A673 (cell line): ENCODE measurements at regions not wholly inside any gene's neighbourhood (a gene's known extent, or its start where the extent isn't known, plus 50 kb on each side); places are given as distances from the start of the nearest gene placed in this dataset.

Experiments used
- BruUV-seq: library from RNA; stranded (reverse); fragments of 400-500 nt; replicated peaks from 2 replicates; lab custom pipeline; 2021; lab: Mats Ljungman, UMichigan
- CTCF ChIA-PET: fragments of 300-600 bp; sonication (Branson Sonifier 250); formaldehyde crosslinking; loops from one replicate; lab custom pipeline; 2022; ENCODE audit warnings: antibody characterized with exemption; lab: Charles Lee
- POLR2A ChIA-PET: fragments of 300-600 bp; sonication (Branson Sonifier 250); formaldehyde crosslinking; loops from one replicate; lab custom pipeline; 2022; ENCODE audit warnings: antibody characterized with exemption; ENCODE audit not compliant: low non-redundant PET; lab: Charles Lee
- DNase-seq: peaks from one replicate; pipeline ENCODE4 v3.0.0-alpha.2; 2015; ENCODE audit warnings: low spot score
- H3K27ac ChIP-seq: fragments of 200-600 bp; sonication (generic); 2 replicates; pipeline ENCODE4 v1.5.1; 2016; ENCODE audit warnings: mixed run types, low read depth, mild to moderate bottlenecking, mixed read lengths, antibody characterized with exemption, low read length; ENCODE audit not compliant: poor library complexity, severe bottlenecking
- H3K27me3 ChIP-seq: fragments of 200-600 bp; sonication (generic); replicated peaks from 2 replicates; pipeline ENCODE4 v1.6.1; 2017; ENCODE audit warnings: mixed run types, low read depth, mild to moderate bottlenecking, mixed read lengths, antibody characterized with exemption, low read length; ENCODE audit not compliant: insufficient read depth, poor library complexity
- H3K36me3 ChIP-seq: fragments of 200-600 bp; sonication (generic); 2 replicates; pipeline ENCODE4 v1.6.1; 2016; ENCODE audit warnings: mixed run types, mild to moderate bottlenecking, mixed read lengths, antibody characterized with exemption, low read length; ENCODE audit not compliant: insufficient read depth, poor library complexity, severe bottlenecking
- H3K4me1 ChIP-seq: fragments of 200-600 bp; sonication (generic); 2 replicates; pipeline ENCODE4 v1.6.1; 2017; ENCODE audit warnings: mixed run types, mild to moderate bottlenecking, mixed read lengths, antibody characterized with exemption, low read length; ENCODE audit not compliant: insufficient read depth, poor library complexity, severe bottlenecking
- H3K4me3 ChIP-seq: fragments of 200-600 bp; sonication (generic); 2 replicates; pipeline ENCODE4 v1.5.1; 2016; ENCODE audit warnings: low read depth, mixed run types, mild to moderate bottlenecking, mixed read lengths, low read length; ENCODE audit not compliant: poor library complexity, severe bottlenecking
- H3K9me3 ChIP-seq: fragments of 200-600 bp; sonication (generic); 2 replicates; pipeline ENCODE4 v1.6.1; 2016; ENCODE audit warnings: mixed run types, low read depth, mild to moderate bottlenecking, mixed read lengths, antibody characterized with exemption, low read length; ENCODE audit not compliant: poor library complexity, severe bottlenecking
- CTCF ChIP-seq: fragments of 300-800, 200-600 bp; sonication (generic); conservative IDR thresholded peaks from 2 replicates; pipeline ENCODE4 v1.5.1; 2017; ENCODE audit warnings: low read depth, mild to moderate bottlenecking, antibody characterized with exemption, low read length, moderate library complexity, mixed read lengths
- EZH2 ChIP-seq: fragments of 200-600 bp; sonication (generic); IDR thresholded peaks from 2 replicates; pipeline ENCODE4 v1.6.1; 2017; ENCODE audit warnings: borderline replicate concordance, low read depth, mild to moderate bottlenecking, mixed read lengths, antibody characterized with exemption, low read length; ENCODE audit not compliant: poor library complexity, severe bottlenecking
- intact Hi-C: fragments of 100-400 bp; cut with micrococcal nuclease; formaldehyde crosslinking; loops from one replicate; pipeline ENCODE4 v1.10.0; 2022; ENCODE audit not compliant: unreplicated experiment

GRCh38 chr3:141825216-141826011 lies 51.0 kb upstream of the ATP1B3 start:
- H3K9me3 ChIP-seq, result no peaks in the 10 kb centered on the region
- H3K4me1 ChIP-seq, result no peaks in the 10 kb centered on the region
- no peaks in the 10 kb centered on the region for H3K36me3 ChIP-seq
- no peaks in the 10 kb centered on the region for H3K27me3 ChIP-seq
- H3K4me3 ChIP-seq, result no peak overlapping the region
- intact Hi-C loops, result no loop called here
- TF ChIP-seq EZH2 (no peak), CTCF (no peak)
- ChIA-PET CTCF (no interaction called here), POLR2A (interaction anchor here (0.8 kb wide), 1 partner anchor 9 kb away, joined by 8 read pairs; no protein-coding TSS in a partner anchor)
- BruUV-seq, result no TSS peak
- no peak for DNase-seq
- H3K27ac ChIP-seq, result no peak overlapping the region
